CD4-positive, alpha-beta T cell (primary cell): ENCODE measurements at regions not wholly inside any gene's neighbourhood (a gene's known extent, or its start where the extent isn't known, plus 50 kb on each side); places are given as distances from the start of the nearest gene placed in this dataset.

Experiments used
- ATAC-seq: fragments of 200-7000 bp; cut with Tn5 transposase; one replicate; pipeline ENCODE4 v1.10.0; 2022; ENCODE audit warnings: mild to moderate bottlenecking; ENCODE audit not compliant: poor library complexity
- CTCF ChIA-PET: fragments of 350-600 bp; sonication (Branson Sonifier 250); formaldehyde crosslinking; loops from one replicate; lab custom pipeline; 2021; ENCODE audit warnings: antibody characterized with exemption, inconsistent platforms; lab: Charles Lee
- POLR2A ChIA-PET: fragments of 350-600 bp; sonication (Branson Sonifier 250); formaldehyde crosslinking; loops from one replicate; lab custom pipeline; 2021; ENCODE audit warnings: antibody characterized with exemption, inconsistent platforms; lab: Charles Lee
- DNase-seq, 14 experiments: peaks; one replicate each; pipeline ENCODE4 v3.0.0-alpha.2; 2013 to 2020; ENCODE audit warnings: mixed read lengths in 2 of 14
- H3K27ac ChIP-seq, 2 donors: one replicate each; pipeline versions ENCODE4 v1.5.1 to v1.7.0; 2013; ENCODE audit warnings: low read length in 2 of 2, low read depth in 1 of 2, mild to moderate bottlenecking in 1 of 2
- H3K27me3 ChIP-seq, 2 experiments: 1 replicate in 1 of 2; 2 replicates in 1 of 2; pipeline versions ENCODE4 v1.6.1 to v1.7.0; 2013; ENCODE audit warnings: low read length in 2 of 2, control low read depth in 1 of 2, mild to moderate bottlenecking in 1 of 2, moderate library complexity in 1 of 2; ENCODE audit not compliant: insufficient read depth in 2 of 2, control insufficient read depth in 1 of 2
- H3K36me3 ChIP-seq: one replicate; pipeline ENCODE4 v1.6.1; 2013; ENCODE audit warnings: low read length, control low read depth; ENCODE audit not compliant: insufficient read depth
- H3K4me1 ChIP-seq: one replicate; pipeline ENCODE4 v1.6.1; 2013; ENCODE audit warnings: low read length, control low read depth; ENCODE audit not compliant: insufficient read depth
- H3K4me3 ChIP-seq: one replicate; pipeline ENCODE4 v1.5.1; 2013; ENCODE audit warnings: mild to moderate bottlenecking, low read length, moderate library complexity
- H3K9me3 ChIP-seq, 2 experiments: 1 replicate in 1 of 2; 2 replicates in 1 of 2; pipeline versions ENCODE4 v1.6.1 to v1.7.0; 2013; ENCODE audit warnings: low read length in 2 of 2, mild to moderate bottlenecking in 2 of 2, control low read depth in 1 of 2, moderate library complexity in 1 of 2; ENCODE audit not compliant: control insufficient read depth in 1 of 2, insufficient read depth in 1 of 2
- H3K27ac Mint-ChIP-seq: one replicate; pipeline ENCODE4 v1.8.0; 2020; ENCODE audit warnings: mixed read lengths
- H3K27me3 Mint-ChIP-seq: one replicate; pipeline ENCODE4 v1.8.0; 2021; ENCODE audit warnings: mixed read lengths
- H3K36me3 Mint-ChIP-seq: one replicate; pipeline ENCODE4 v1.8.0; 2021; ENCODE audit warnings: low read depth, mixed read lengths
- H3K4me1 Mint-ChIP-seq: one replicate; pipeline ENCODE4 v1.8.0; 2021; ENCODE audit warnings: low read depth, mixed read lengths
- H3K4me3 Mint-ChIP-seq: one replicate; pipeline ENCODE4 v1.8.0; 2020; ENCODE audit warnings: mild to moderate bottlenecking, mixed read lengths
- H3K9me3 Mint-ChIP-seq: one replicate; pipeline ENCODE4 v1.8.0; 2020; ENCODE audit warnings: mixed read lengths
- intact Hi-C, 2 experiments: fragments of 100-400 bp; cut with DNase I in 1 of 2; cut with micrococcal nuclease in 1 of 2; formaldehyde crosslinking; loops; one replicate each; pipeline versions ENCODE4 v1.15.1 to v1.9.0; 2023 to 2025; cut with DNase I, micrococcal nuclease
- TF ChIP-seq, protein P1 (sequence below): fragments of 200-600 bp; IDR thresholded peaks from one replicate; pipeline ENCODE4 v1.8.0; 2022; ENCODE audit warnings: antibody characterized with exemption, mild to moderate bottlenecking

GRCh38 chr16:55078699-55079410, 148.2 kb downstream of the IRX5 start:
- Histone ChIP-seq H3K27me3 (no peaks in the 10 kb centered on the region), H3K4me3 (no peak overlapping the region), H3K4me1 (no peaks in the 10 kb centered on the region), H3K27ac (no peak overlapping the region), H3K36me3 (no peaks in the 10 kb centered on the region), H3K9me3 (peaks cover 0 to 5% of the 10 kb centered on the region in 2 experiments)
- H3K4me3 Mint-ChIP-seq, result no peak overlapping the region
- intact Hi-C loops, result no loop called here
- POLR2A ChIA-PET, result no interaction called here
- H3K27me3 Mint-ChIP-seq, result peaks cover 6% of the 10 kb centered on the region
- no peaks in the 10 kb centered on the region for H3K9me3 Mint-ChIP-seq
- H3K36me3 Mint-ChIP-seq, result no peaks in the 10 kb centered on the region
- no peak for ATAC-seq
- no peak overlapping the region for H3K27ac Mint-ChIP-seq
- CTCF ChIA-PET, result no interaction called here
- TF ChIP-seq, protein P1, sequence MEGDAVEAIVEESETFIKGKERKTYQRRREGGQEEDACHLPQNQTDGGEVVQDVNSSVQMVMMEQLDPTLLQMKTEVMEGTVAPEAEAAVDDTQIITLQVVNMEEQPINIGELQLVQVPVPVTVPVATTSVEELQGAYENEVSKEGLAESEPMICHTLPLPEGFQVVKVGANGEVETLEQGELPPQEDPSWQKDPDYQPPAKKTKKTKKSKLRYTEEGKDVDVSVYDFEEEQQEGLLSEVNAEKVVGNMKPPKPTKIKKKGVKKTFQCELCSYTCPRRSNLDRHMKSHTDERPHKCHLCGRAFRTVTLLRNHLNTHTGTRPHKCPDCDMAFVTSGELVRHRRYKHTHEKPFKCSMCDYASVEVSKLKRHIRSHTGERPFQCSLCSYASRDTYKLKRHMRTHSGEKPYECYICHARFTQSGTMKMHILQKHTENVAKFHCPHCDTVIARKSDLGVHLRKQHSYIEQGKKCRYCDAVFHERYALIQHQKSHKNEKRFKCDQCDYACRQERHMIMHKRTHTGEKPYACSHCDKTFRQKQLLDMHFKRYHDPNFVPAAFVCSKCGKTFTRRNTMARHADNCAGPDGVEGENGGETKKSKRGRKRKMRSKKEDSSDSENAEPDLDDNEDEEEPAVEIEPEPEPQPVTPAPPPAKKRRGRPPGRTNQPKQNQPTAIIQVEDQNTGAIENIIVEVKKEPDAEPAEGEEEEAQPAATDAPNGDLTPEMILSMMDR, result no peak
- no peak for DNase-seq
- H3K4me1 Mint-ChIP-seq, result no peaks in the 10 kb centered on the region

DNA sequence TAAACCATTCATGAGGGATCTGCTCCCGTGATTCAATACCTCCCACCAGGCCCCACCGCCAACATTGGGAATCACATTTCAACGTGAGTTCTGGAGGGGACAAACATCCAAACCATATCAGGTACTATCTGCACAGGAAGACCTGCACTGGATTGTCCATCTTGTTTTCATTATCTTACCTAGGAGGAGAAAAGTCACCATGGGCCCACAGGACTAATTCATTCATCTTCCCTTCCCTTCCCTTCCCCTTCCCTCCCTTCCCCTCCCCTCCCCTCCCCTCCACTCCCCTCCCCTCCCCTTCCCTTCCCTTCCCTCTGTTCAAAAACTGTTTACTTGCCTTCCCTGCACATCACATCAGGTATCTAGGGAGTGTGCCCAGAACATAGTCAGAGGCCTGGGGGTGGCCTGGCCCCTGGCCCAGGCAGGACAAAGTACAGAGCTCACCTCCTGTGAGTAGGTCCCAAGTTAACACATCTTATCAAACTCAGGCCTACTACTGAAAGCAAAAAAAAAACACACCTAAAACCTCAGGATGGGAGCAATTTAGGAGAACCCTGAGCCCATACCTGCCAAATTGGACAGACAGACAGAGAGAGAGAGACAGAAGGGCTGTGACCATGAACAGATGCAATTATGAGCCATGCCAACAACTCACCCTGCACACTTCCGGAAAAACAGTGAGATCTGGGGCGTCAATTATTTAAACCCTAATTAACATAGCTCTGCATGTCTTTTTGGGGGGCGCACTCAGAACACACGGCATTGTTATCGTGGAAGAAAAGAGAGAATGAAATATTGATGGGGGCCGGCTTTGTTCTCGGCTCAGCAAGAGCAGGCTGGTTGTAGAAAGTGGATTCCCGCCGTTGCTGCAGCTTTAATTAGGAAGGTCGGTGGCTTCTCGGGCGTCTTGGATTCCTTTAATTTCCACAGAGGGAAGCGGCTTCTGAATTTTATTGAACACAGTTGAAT, 151.2 kb downstream of the IRX5 start:
- Mint-ChIP-seq H3K36me3 (no peaks in the 10 kb centered on the region), H3K27me3 (no peaks in the 10 kb centered on the region), H3K4me1 (no peaks in the 10 kb centered on the region), H3K27ac (no peak overlapping the region), H3K9me3 (no peaks in the 10 kb centered on the region), H3K4me3 (no peak overlapping the region)
- ChIA-PET POLR2A (no interaction called here), CTCF (no interaction called here)
- Histone ChIP-seq H3K27ac (no peak overlapping the region), H3K4me3 (no peak overlapping the region), H3K27me3 (no peaks in the 10 kb centered on the region), H3K4me1 (no peaks in the 10 kb centered on the region), H3K9me3 (peaks cover 0 to 5% of the 10 kb centered on the region in 2 experiments), H3K36me3 (no peaks in the 10 kb centered on the region)
- DNase-seq, result no peak
- TF ChIP-seq, protein P1, result no peak
- no peak for ATAC-seq
- intact Hi-C loops, result no loop called here

DNA sequence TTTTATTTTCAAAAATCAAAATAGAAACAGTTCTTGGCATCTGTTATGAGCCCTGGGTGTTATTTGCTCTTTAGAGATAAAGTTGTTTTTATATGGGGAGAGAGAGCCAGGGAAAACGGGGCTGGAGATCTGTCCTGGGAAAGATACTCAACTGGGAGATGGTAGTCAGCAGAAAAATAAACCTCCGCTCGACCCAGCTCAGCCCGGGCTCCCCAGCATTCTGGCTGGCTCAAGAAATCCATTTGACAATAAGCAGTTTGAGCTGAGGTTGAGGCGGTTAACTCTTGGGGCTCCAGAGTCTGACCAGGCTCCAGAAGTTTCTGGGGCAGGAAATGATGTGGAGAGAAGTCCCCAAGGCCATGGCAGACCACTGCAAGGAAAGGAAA, 151.9 kb downstream of the IRX5 start:
- Histone ChIP-seq H3K27me3 (no peaks in the 10 kb centered on the region), H3K4me1 (no peaks in the 10 kb centered on the region), H3K36me3 (no peaks in the 10 kb centered on the region), H3K9me3 (peaks cover 0 to 5% of the 10 kb centered on the region in 2 experiments), H3K27ac (no peak overlapping the region), H3K4me3 (no peak overlapping the region)
- Mint-ChIP-seq H3K27me3 (no peaks in the 10 kb centered on the region), H3K4me1 (no peaks in the 10 kb centered on the region), H3K9me3 (no peaks in the 10 kb centered on the region), H3K36me3 (no peaks in the 10 kb centered on the region), H3K4me3 (no peak overlapping the region), H3K27ac (no peak overlapping the region)
- DNase-seq (no peak), ATAC-seq (no peak)
- POLR2A ChIA-PET, result no interaction called here
- intact Hi-C loops, result no loop called here
- TF ChIP-seq, protein P1, result no peak
- CTCF ChIA-PET, result no interaction called here
